ENCODE measurements at regions not wholly inside any gene's neighbourhood (a gene's known extent, or its start where the extent isn't known, plus 50 kb on each side); places are given as distances from the start of the nearest gene placed in this dataset.
A peak's percentile ranks its signal among the peaks of the same experiment; 100 is the strongest.
"Not testable (repeated sequence)": the region's sequence is repeated elsewhere in the genome, so short reads cannot be mapped to it uniquely, and the experiment has no call there.

- DNase-seq = no peak
These were observed 120.7 kb upstream of the BANK1 start for GRCh38 chr4:101669832-101670188.

GRCh38 chr4:101669138-101669831 lies 121.2 kb upstream of the BANK1 start:
- no peak for DNase-seq

- DNase-seq = no peak
These were observed 123.2 kb upstream of the BANK1 start for GRCh38 chr4:101667348-101667747.

- no peak for DNase-seq
These were observed 129.9 kb upstream of the BANK1 start for GRCh38 chr4:101660607-101661006.

GRCh38 chr4:101655857-101656256 lies 134.7 kb upstream of the BANK1 start:
- no peak for DNase-seq

GRCh38 chr4:101655005-101655404 lies 135.5 kb upstream of the BANK1 start:
- DNase-seq = no peak

- DNase-seq = no peak
These were observed 138.8 kb upstream of the BANK1 start for GRCh38 chr4:101651778-101652177.

GRCh38 chr4:101649790-101650515 lies 140.6 kb upstream of the BANK1 start:
- no peak for DNase-seq

- DNase-seq = no peak
These were observed 142.9 kb upstream of the BANK1 start for GRCh38 chr4:101647710-101648034.

- DNase-seq = no peak
These were observed 146.0 kb upstream of the BANK1 start for GRCh38 chr4:101644516-101644915.

- no peak for DNase-seq
These were observed 147.2 kb upstream of the BANK1 start for GRCh38 chr4:101643186-101643837.

GRCh38 chr4:101632766-101633165 lies 157.8 kb upstream of the BANK1 start:
- not testable (repeated sequence) for DNase-seq

- no peak for DNase-seq
These were observed 160.1 kb upstream of the BANK1 start for GRCh38 chr4:101630319-101630986.

- DNase-seq = no peak
These were observed 169.4 kb upstream of the BANK1 start for GRCh38 chr4:101621120-101621519.

GRCh38 chr4:101615652-101616051 lies 174.9 kb upstream of the BANK1 start:
- DNase-seq = no peak

- not testable (repeated sequence) for DNase-seq
These were observed 183.5 kb upstream of the BANK1 start for GRCh38 chr4:101606989-101607388.

- DNase-seq = no peak
These were observed 185.6 kb upstream of the BANK1 start for GRCh38 chr4:101604976-101605375.

GRCh38 chr4:101600287-101600686 lies 190.2 kb upstream of the BANK1 start:
- no peak for DNase-seq

GRCh38 chr4:101599620-101600019 lies 190.9 kb upstream of the BANK1 start:
- DNase-seq = no peak

GRCh38 chr4:101596781-101597552 lies 193.6 kb upstream of the BANK1 start:
- peak; percentile 55 for DNase-seq

- DNase-seq = no peak
These were observed 195.9 kb upstream of the BANK1 start for GRCh38 chr4:101594588-101594987.

- DNase-seq = no peak
These were observed 196.9 kb upstream of the BANK1 start for GRCh38 chr4:101593666-101594065.

GRCh38 chr4:101584306-101584705 lies 206.2 kb upstream of the BANK1 start:
- DNase-seq = no peak
